Neural cell (in vitro differentiated cells): ENCODE measurements at regions not wholly inside any gene's neighbourhood (a gene's known extent, or its start where the extent isn't known, plus 50 kb on each side); places are given as distances from the start of the nearest gene placed in this dataset.
"Not testable (repeated sequence)": the region's sequence is repeated elsewhere in the genome, so short reads cannot be mapped to it uniquely, and the experiment has no call there.

Source experiments
- CTCF ChIP-seq: fragments of 450-650 bp; IDR thresholded peaks from 2 replicates; pipeline ENCODE4 v1.5.1; 2014; ENCODE audit warnings: antibody characterized with exemption, mild to moderate bottlenecking, moderate library complexity; ENCODE audit not compliant: poor library complexity, severe bottlenecking
- EP300 ChIP-seq: fragments of 450-650 bp; conservative IDR thresholded peaks from 2 replicates; pipeline ENCODE4 v1.6.1; 2014; ENCODE audit warnings: antibody characterized with exemption, mild to moderate bottlenecking, moderate library complexity; ENCODE audit not compliant: poor library complexity, severe bottlenecking
- EZH2 ChIP-seq: fragments of 200-600, 300-800 bp; shearing (Covaris generic), sonication (generic); IDR thresholded peaks from 2 replicates; pipeline ENCODE4 v1.6.1; 2014; ENCODE audit warnings: antibody characterized with exemption, low read length, borderline replicate concordance, mild to moderate bottlenecking; ENCODE audit not compliant: insufficient read depth, poor library complexity, severe bottlenecking
- POLR2AphosphoS5 ChIP-seq: IDR thresholded peaks from 2 replicates; pipeline ENCODE4 v1.6.1; 2012
- RAD21 ChIP-seq: fragments of 450-650 bp; conservative IDR thresholded peaks from 2 replicates; pipeline ENCODE4 v1.6.1; 2014; ENCODE audit warnings: antibody characterized with exemption, mild to moderate bottlenecking, moderate library complexity
- REST ChIP-seq: IDR thresholded peaks from 2 replicates; pipeline ENCODE4 v1.6.1; 2012; ENCODE audit warnings: borderline replicate concordance
- SMC3 ChIP-seq: fragments of 450-650 bp; conservative IDR thresholded peaks from 2 replicates; pipeline ENCODE4 v1.6.1; 2014; ENCODE audit warnings: antibody characterized with exemption, mild to moderate bottlenecking, moderate library complexity; ENCODE audit not compliant: poor library complexity

- TF ChIP-seq POLR2AphosphoS5, CTCF, REST, EZH2, EP300, RAD21, SMC3: not testable (repeated sequence)
Measured at GRCh38 chr9:38952715-38953341, 232.9 kb upstream of the FAM240B start.
